Endothelial cell of umbilical vein (primary cell): ENCODE measurements at regions not wholly inside any gene's neighbourhood (a gene's known extent, or its start where the extent isn't known, plus 50 kb on each side); places are given as distances from the start of the nearest gene placed in this dataset.

Experiments used
- BruUV-seq: library from RNA; stranded (reverse); fragments of 400-500 nt; replicated peaks from 2 replicates; lab custom pipeline; 2021; lab: Mats Ljungman, UMichigan
- CTCF ChIA-PET: fragments of 300-600, 350-600 bp; sonication (Branson Sonifier 250); formaldehyde crosslinking; loops from one replicate; lab custom pipeline; 2021; ENCODE audit warnings: antibody characterized with exemption, inconsistent platforms; lab: Charles Lee
- POLR2A ChIA-PET: fragments of 300-600, 350-600 bp; sonication (Branson Sonifier 250); formaldehyde crosslinking; loops from one replicate; lab custom pipeline; 2021; ENCODE audit warnings: antibody characterized with exemption, inconsistent platforms; lab: Charles Lee
- DNase-seq: peaks from one replicate; pipeline ENCODE4 v3.0.0-alpha.2; 2011; ENCODE audit warnings: low read depth, low spot score
- FAIRE-seq: peaks from 2 replicates; lab custom pipeline; 2011; peaks lifted over from hg19 to GRCh38; lab: Jason Lieb, UNC
- H2AFZ ChIP-seq: 2 replicates; pipeline ENCODE4 v1.6.0; 2012; ENCODE audit warnings: low read depth, low read length, control low read depth, inconsistent platforms
- H3K27ac ChIP-seq: 2 replicates; pipeline ENCODE4 v1.5.1; 2011; ENCODE audit warnings: low read depth, mild to moderate bottlenecking, control low read depth, low read length, moderate library complexity; ENCODE audit not compliant: insufficient read depth
- H3K27me3 ChIP-seq, 2 experiments: 2 replicates each; pipeline versions ENCODE4 v1.6.0 to v1.6.1; 2011; ENCODE audit warnings: low read length in 2 of 2, mixed read lengths in 1 of 2; ENCODE audit not compliant: control insufficient read depth in 2 of 2, insufficient read depth in 2 of 2
- H3K36me3 ChIP-seq, 2 experiments: 2 replicates in 1 of 2; 3 replicates in 1 of 2; pipeline ENCODE4 v1.5.1; 2011; ENCODE audit warnings: low read length in 2 of 2, mild to moderate bottlenecking in 1 of 2, moderate library complexity in 1 of 2; ENCODE audit not compliant: control insufficient read depth in 2 of 2, insufficient read depth in 2 of 2; ENCODE audit errors: extremely low read depth in 1 of 2
- H3K4me1 ChIP-seq: 3 replicates; pipeline ENCODE4 v1.5.1; 2011; ENCODE audit warnings: mild to moderate bottlenecking, low read length; ENCODE audit not compliant: control insufficient read depth, insufficient read depth; ENCODE audit errors: extremely low read depth
- H3K4me2 ChIP-seq: 2 replicates; pipeline ENCODE4 v1.6.1; 2011; ENCODE audit warnings: low read length, control low read depth, mixed read lengths; ENCODE audit not compliant: insufficient read depth
- H3K4me3 ChIP-seq, 3 experiments: fragments of 200-600 bp in 1 of 3; sonication (generic), shearing (Covaris generic) in 1 of 3; replicated peaks in 1 of 3; 2 replicates each; pipeline ENCODE4 v1.5.1; 2011 to 2016; ENCODE audit warnings: control low read depth in 3 of 3, low read length in 3 of 3, mild to moderate bottlenecking in 2 of 3, inconsistent platforms in 1 of 3, low read depth in 1 of 3, moderate library complexity in 1 of 3; ENCODE audit not compliant: insufficient read depth in 1 of 3
- H3K79me2 ChIP-seq: 2 replicates; pipeline ENCODE4 v1.6.0; 2012; ENCODE audit warnings: low read length, inconsistent platforms; ENCODE audit not compliant: control insufficient read depth, insufficient read depth
- H3K9ac ChIP-seq: replicated peaks from 2 replicates; pipeline ENCODE3; 2011; ENCODE audit warnings: low read length, control low read depth; ENCODE audit not compliant: insufficient read depth; ENCODE audit errors: extremely low read depth
- H3K9me1 ChIP-seq: replicated peaks from 3 replicates; pipeline ENCODE4 v1.6.0; 2011; ENCODE audit warnings: mild to moderate bottlenecking, low read length; ENCODE audit not compliant: control insufficient read depth, insufficient read depth; ENCODE audit errors: extremely low read depth
- H3K9me3 ChIP-seq: replicated peaks from 2 replicates; pipeline ENCODE4 v1.5.1; 2012; ENCODE audit warnings: low read length, inconsistent platforms; ENCODE audit not compliant: control insufficient read depth, insufficient read depth
- H4K20me1 ChIP-seq: replicated peaks from 2 replicates; pipeline ENCODE3; 2011; ENCODE audit warnings: mild to moderate bottlenecking, low read length; ENCODE audit not compliant: control insufficient read depth, insufficient read depth; ENCODE audit errors: extremely low read depth
- CTCF ChIP-seq, 2 donors: IDR thresholded peaks; 1 replicate in 1 of 2; 2 replicates in 1 of 2; pipeline ENCODE4 v1.5.1; 2011; ENCODE audit warnings: low read length in 2 of 2, mild to moderate bottlenecking in 2 of 2, moderate library complexity in 2 of 2, control low read depth in 1 of 2, inconsistent platforms in 1 of 2, low read depth in 1 of 2; ENCODE audit not compliant: insufficient read depth in 1 of 2; ENCODE audit errors: extremely low read depth in 1 of 2
- EZH2 ChIP-seq: IDR thresholded peaks from 2 replicates; pipeline ENCODE4 v1.6.1; 2012; ENCODE audit warnings: borderline replicate concordance, low read depth, mild to moderate bottlenecking, moderate library complexity, low read length, inconsistent platforms; ENCODE audit not compliant: severe bottlenecking
- FOS ChIP-seq: IDR thresholded peaks from 2 replicates; pipeline ENCODE4 v1.6.1; 2011; ENCODE audit warnings: mild to moderate bottlenecking, low read length, moderate library complexity, borderline replicate concordance; ENCODE audit not compliant: insufficient read depth
- GATA2 ChIP-seq: IDR thresholded peaks from 2 replicates; pipeline ENCODE4 v1.7.0; 2011; ENCODE audit warnings: low read depth, mild to moderate bottlenecking, moderate library complexity, mixed read lengths, low read length; ENCODE audit not compliant: insufficient read length, insufficient read depth
- JUN ChIP-seq: IDR thresholded peaks from 2 replicates; pipeline ENCODE4 v1.6.1; 2011; ENCODE audit warnings: borderline replicate concordance, low read depth; ENCODE audit not compliant: insufficient read length, insufficient read depth
- MAX ChIP-seq: IDR thresholded peaks from 2 replicates; pipeline ENCODE4 v1.6.1; 2011; ENCODE audit not compliant: insufficient read depth, insufficient read length
- MYC ChIP-seq: IDR thresholded peaks from one replicate; pipeline ENCODE4 v1.6.1; 2011; ENCODE audit warnings: mild to moderate bottlenecking, low read depth, low read length
- POLR2A ChIP-seq: IDR thresholded peaks from 2 replicates; pipeline ENCODE4 v1.6.1; 2012; ENCODE audit warnings: low read depth, mild to moderate bottlenecking, control low read depth, low read length
- POLR2AphosphoS5 ChIP-seq: IDR thresholded peaks from 2 replicates; pipeline ENCODE4 v1.6.1; 2012; ENCODE audit warnings: low read depth, mild to moderate bottlenecking, control low read depth, low read length, moderate library complexity; ENCODE audit not compliant: insufficient read depth
- dilution Hi-C: fragments of 300-500 bp; cut with MboI; formaldehyde crosslinking; loops from one replicate; pipeline ENCODE4 v1.15.0; 2019; ENCODE audit warnings: low sequenced_read_pairs; ENCODE audit not compliant: extremely low pct_ligation_motif_present
- intact Hi-C: fragments of 100-400 bp; cut with micrococcal nuclease; formaldehyde crosslinking; loops from one replicate; pipeline ENCODE4 v1.10.0; 2022

DNA sequence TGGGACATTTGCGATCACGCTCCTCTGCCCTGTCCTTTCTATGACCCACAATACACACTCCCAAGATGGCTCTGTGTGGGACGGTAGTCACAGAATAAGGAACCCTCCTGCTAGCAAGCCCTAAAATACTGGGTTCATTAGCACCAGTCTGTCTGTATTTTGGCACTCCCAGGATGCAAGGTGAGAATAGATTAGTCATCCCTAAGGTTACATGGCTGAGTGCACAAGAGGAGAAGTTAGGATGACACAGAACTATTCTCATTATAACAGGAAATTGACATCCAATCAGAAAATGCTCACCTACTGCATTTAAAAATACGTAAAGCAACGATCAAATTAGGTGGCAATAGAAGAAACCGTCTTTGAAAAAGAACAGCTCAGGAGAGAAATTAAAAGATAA, 590.2 kb downstream of the EPHA4 start:
- no peak overlapping the region for H2AFZ ChIP-seq
- no peak for TF ChIP-seq EZH2
- TF ChIP-seq FOS = no peak
- H3K27ac ChIP-seq = no peak overlapping the region
- DNase-seq (no peak), FAIRE-seq (no peak)
- intact Hi-C loops = no loop called here
- no peaks in the 10 kb centered on the region for H3K27me3 ChIP-seq
- no peak overlapping the region for H3K4me2 ChIP-seq
- H3K4me3 ChIP-seq = no peak overlapping the region
- POLR2A ChIA-PET = no interaction called here
- CTCF ChIA-PET = no interaction called here
- no peaks in the 10 kb centered on the region for H3K9me3 ChIP-seq
- BruUV-seq = no TSS peak
- H3K9me1 ChIP-seq = no peaks in the 10 kb centered on the region
- no peaks in the 10 kb centered on the region for H3K36me3 ChIP-seq
- no peak overlapping the region for H3K9ac ChIP-seq
- no peaks in the 10 kb centered on the region for H3K4me1 ChIP-seq
- no peaks in the 10 kb centered on the region for H3K79me2 ChIP-seq
- dilution Hi-C loops = no loop called here
- no peaks in the 10 kb centered on the region for H4K20me1 ChIP-seq

DNA sequence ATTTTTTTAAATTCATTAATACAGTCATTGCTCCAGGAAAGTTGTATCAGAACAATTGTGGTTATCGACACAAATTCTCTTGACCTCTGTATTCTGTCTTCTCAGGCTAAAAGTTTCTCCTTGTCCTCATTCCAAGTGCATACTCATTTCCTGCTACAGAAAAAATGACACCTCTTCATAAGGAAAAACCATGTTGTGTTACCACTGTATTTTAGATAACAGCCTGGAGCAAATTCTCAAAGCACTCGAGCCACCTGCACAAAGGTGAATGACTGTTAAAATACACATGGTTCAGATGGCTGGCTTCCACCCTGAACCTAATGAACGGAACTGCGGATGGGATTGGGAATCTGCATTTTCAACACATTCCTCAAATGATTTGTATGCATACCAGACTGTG, 586.5 kb downstream of the EPHA4 start:
- Histone ChIP-seq H3K4me3 (no peak overlapping the region), H4K20me1 (no peaks in the 10 kb centered on the region), H3K79me2 (no peaks in the 10 kb centered on the region), H2AFZ (no peak overlapping the region), H3K27ac (no peak overlapping the region), H3K4me1 (no peaks in the 10 kb centered on the region), H3K9me3 (no peaks in the 10 kb centered on the region), H3K36me3 (no peaks in the 10 kb centered on the region), H3K9ac (no peak overlapping the region), H3K4me2 (no peak overlapping the region), H3K27me3 (no peaks in the 10 kb centered on the region), H3K9me1 (no peaks in the 10 kb centered on the region)
- dilution Hi-C loops = no loop called here
- TF ChIP-seq POLR2AphosphoS5 (no peak), GATA2 (no peak), MAX (no peak), POLR2A (no peak), CTCF (IDR thresholded peaks at IDR 0.05; ENCODE audit: extremely low read depth in 1 of 2, insufficient read depth in 1 of 2, low read depth in 1 of 2, low read length in 2 of 2) (no peak), FOS (no peak), MYC (no peak), JUN (no peak), EZH2 (no peak)
- CTCF ChIA-PET = no interaction called here
- POLR2A ChIA-PET = no interaction called here
- FAIRE-seq (no peak), DNase-seq (no peak)
- intact Hi-C loops = no loop called here
- BruUV-seq = no TSS peak
